ENCODE measurements at regions not wholly inside any gene's neighbourhood (a gene's known extent, or its start where the extent isn't known, plus 50 kb on each side); places are given as distances from the start of the nearest gene placed in this dataset.

DNA sequence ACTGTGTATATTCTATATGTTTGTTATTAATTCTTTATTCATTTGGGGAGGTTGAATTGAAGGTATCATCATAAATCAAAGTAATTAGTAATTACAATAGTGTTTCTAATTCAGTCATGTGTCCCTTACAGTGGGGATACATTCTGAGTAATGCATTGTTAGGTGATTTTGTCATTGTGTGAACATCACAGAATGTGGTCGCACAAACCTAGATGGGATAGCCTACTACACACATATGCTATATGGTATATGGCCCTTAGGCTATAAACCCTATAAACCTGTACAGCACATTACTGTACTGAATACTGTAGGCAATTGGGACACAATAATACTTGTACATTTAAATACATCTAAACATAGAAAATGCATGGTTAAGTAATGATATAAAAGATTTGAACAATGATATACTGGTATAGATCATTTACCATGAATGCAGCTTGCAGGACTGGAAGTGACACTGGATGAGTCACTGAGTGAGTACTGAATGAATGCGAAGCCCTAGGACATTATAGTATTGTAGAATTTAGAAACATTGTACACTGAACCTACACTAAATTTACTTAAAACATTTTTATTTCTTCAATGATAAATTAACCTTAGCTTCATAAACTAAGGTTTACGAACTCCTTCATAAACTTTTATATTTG lies 936.2 kb upstream of the CHORDC1 start:
- Histone ChIP-seq H3K4me3 (no peak overlapping the region), H3K27ac (no peak overlapping the region)

DNA sequence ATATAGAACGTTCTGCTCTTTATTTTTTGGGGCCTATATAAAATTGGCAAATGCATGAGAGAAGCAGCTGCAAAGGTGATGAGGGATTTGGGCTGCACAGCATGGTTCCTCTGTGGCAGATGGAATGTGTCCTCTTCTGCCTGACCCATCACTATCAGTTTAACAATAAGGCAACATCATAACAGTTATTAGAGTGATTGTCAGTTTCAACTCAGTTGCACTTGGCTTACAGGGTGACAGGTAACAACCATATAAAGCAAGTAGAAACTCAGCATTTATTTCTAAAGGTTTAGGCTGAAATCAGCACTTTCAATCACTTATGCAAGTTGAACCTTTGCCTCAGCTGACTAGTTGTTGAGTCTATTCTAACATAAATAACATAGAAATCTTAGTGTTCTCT lies 935.4 kb upstream of the CHORDC1 start:
- Histone ChIP-seq H3K4me3 (no peak overlapping the region), H3K27ac (no peak overlapping the region)

DNA sequence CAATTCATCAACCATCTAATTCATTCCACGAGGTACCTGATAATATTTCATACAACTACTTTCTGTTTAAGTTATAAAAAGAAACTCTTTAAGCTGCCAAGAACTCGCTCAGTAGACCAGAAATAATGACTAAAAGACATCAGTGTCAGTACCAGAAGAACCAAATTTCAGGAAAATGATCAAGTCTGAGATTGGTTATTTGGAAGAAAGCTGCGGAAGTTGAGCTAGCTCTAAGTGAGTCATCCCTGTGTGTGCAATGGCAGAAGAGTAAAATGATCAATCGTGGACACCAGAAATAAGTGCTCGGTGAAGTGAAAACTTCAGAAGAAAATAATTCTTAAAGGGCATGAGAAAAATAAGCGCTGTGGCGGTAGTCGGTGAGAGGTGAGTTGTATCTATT lies 933.2 kb upstream of the CHORDC1 start:
- Histone ChIP-seq H3K4me3 (no peak overlapping the region), H3K27ac (no peak overlapping the region)

DNA sequence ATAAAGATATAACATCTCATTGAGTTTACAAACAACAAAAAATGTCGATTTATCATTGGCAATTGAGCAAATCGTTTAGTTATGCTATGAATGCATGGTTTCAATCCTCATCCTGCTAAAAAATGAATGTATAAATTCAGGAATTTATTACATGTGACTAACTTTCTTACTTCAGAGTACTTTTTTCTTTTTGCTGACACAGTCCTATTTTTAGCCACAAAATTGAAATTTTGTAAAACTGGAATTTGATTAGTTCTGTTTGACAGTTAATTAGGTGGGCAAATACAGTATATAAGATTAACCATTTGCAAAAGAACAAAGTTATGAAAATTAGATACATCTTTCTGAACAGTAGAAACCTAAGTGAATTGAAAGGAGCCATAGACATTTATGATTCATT lies 925.0 kb upstream of the CHORDC1 start:
- H3K27ac ChIP-seq: no peak overlapping the region

DNA sequence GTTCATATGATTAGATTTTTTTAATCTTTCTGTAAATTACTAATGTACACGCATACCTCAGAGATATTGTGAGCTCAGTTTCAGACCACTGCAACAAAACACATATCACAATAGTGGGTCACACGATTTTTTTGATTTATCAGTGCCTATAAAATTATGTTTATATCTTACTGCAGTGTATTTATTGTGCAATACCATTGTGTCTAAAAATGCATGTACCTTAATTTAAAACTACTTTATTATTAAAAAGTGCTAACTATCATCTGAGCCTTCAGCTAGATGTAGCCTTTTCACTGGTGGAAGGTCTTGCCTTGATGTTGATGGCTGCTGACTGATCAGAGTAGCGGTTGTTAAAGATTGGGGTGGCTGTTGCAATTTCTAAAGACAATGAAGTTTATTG lies 918.8 kb upstream of the CHORDC1 start:
- Histone ChIP-seq H3K27ac (no peak overlapping the region), H3K4me3 (no peak overlapping the region)

More for the DNA sequence above, 925.0 kb upstream of the CHORDC1 start:
- no peak overlapping the region for H3K4me3 ChIP-seq

DNA sequence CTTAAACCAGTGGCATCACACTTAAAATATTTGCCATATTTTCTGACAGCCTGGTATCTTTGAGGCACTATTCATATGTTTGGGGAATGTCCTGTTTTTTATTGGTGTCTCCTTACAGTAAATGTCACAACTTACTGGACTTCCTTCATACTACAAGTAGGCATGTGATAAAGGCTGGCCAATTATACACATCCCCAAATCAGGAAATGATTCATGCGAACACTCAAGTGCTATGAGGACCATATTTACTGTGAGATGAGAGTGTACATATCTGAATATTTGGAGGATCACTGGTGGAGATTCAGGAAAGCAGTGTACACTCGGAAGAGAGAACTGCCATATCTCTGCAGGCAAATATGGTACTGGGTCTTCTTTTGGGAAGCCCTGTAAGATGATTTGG lies 913.8 kb upstream of the CHORDC1 start:
- H3K4me3 ChIP-seq: no peak overlapping the region

DNA sequence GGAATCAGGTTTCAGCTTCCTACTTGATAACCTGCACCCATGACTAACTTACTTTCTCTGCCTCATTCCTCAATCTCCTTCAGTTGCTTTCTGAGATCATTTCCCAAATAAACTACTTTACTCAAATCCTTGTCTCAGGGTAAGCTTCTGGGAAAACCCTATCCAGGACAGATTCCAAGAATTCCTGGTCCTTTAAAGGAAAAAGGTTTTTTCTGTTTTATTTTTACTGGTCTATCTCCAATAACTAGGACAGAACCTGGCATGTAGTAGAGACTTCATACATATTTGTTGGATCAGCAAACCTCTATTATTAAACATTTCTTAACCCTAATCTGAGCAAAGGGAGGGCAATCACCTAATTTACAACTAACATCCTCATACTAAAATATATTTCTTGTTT lies 910.5 kb upstream of the CHORDC1 start:
- Histone ChIP-seq H3K27ac (no peak overlapping the region), H3K4me3 (no peak overlapping the region)

More for the DNA sequence above, 913.8 kb upstream of the CHORDC1 start:
- H3K27ac ChIP-seq: no peak overlapping the region

DNA sequence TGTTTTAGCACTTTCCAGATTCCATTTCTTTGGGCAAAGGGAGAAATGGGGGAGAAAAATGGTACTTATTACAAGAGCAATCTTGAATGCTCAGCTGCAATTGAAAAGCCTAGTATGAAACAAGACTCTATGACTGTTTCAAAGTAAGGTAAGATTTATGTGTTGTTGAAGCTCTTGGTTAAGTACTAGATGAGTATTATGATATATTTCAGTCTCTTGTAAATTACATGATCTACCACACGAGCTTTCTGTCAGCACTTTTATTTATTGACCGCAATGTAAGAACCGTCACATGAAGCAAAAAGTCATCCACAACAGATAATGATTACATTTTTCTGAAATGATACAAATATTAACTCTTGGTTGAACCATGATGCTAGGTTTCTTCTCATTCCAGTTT lies 906.7 kb upstream of the CHORDC1 start:
- no peak overlapping the region for H3K27ac ChIP-seq
- no peak overlapping the region for H3K4me3 ChIP-seq

DNA sequence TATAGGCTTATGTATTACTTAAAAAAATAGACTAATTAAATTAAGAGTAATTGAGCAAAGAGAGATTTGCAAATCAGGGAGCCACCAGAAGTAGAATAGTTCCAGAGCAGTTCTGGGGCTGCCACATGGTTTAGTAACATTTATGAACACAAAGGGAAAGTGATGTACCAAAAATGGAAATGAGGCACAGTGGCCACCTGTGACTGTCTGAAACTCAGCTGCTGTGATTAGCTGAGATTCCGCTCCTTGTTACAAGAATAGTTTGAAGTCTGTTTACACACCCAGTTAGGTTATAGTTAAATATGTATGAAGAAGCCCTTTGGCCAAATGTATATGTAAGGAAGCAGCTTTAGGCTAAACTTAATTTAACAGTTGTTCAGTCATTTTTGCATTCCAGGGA lies 901.5 kb upstream of the CHORDC1 start:
- Histone ChIP-seq H3K4me3 (no peak overlapping the region), H3K27ac (no peak overlapping the region)

DNA sequence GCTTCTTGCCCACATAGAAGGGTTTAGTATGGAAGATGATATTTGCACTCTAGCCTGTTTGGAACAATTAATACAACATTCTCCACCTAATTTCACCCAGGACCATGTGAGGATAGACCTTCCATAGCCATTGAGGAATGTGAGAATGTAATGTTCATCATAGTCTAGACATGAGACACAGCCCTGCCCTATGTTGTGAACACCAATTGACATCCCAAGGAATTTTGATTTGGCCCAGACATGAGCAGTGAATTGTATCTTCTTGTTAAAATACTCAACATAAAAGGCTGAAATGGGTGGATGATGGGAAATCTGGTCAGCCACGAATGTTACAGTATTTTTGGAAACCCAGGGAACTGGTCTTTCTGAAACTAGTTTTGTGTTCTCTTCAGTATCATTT lies 892.3 kb upstream of the CHORDC1 start:
- Histone ChIP-seq H3K27ac (no peak overlapping the region), H3K4me3 (no peak overlapping the region)

DNA sequence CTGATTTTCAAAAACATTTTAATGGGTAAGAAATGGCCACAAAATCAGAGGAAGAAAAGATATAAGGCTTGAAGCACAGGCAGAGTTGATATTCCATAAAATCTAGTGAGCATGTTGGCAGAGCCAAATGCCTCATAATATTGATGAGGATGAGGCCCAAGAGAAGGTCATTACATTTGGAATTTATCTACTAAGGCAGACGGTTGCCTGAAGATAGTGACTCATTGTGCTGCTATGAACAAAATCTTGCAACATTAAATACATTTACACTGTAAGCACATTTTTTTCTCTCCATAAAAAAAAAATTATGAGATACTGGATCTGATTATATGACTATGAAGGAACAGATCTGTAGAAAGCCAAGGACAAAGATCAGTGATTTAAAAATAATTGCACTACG lies 881.4 kb upstream of the CHORDC1 start:
- Histone ChIP-seq H3K27ac (no peak overlapping the region), H3K4me3 (no peak overlapping the region)

DNA sequence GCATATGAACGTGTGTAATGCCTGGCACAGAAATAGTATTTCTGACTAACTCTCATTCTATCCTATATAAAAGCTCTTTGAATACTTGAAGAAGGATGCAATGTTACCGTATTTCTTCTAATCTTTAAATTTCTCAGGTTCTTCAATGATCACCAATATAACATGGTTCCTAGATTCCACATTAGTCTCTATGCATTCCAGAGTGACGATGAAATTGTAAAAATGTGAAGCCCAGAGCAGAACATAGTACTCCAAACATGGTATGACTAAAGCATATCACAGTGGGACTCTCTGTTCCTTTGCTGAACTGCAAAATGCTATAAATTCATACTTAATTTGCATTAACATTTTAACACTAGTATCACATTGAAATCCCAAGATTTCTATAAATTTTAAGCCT lies 877.6 kb upstream of the CHORDC1 start:
- no peak overlapping the region for H3K27ac ChIP-seq
- H3K4me3 ChIP-seq: no peak overlapping the region

DNA sequence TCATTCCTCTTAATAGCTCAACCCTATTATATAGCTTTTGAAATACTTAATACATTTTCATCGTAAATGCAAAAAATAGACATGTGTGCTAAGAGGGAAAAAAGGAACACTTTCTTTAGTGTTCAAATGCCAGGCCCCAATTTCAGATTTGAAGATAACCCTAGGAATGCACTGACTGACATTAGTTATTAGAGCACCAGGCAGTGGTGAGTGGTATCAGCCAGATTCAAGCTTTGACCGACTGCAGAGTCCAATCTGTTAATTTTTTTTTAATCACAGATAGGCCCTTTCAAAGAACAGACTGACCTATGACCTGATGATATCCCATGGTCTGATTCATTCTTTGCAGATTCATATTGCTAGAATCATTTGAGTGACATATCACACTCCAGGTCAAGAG lies 874.2 kb upstream of the CHORDC1 start:
- no peak overlapping the region for H3K4me3 ChIP-seq

DNA sequence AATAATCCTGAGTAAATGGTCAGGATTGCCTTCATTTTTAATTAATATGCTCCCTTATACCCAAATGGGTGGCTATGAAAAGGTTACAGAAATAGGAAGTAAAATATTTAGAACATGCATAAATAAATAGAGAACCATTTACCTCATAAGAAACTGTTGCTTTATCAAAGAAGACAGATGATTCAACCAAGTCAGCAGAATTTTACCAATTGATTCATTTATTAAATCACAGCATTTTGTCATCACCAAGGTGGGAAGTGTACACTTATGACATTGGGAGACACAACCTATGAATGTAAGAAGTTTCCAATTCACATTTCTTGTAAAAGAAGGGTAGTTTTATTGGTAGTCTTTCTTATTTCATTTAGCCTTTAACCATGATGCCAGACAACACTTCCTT lies 870.3 kb upstream of the CHORDC1 start:
- H3K27ac ChIP-seq: no peak overlapping the region
- no peak overlapping the region for H3K4me3 ChIP-seq

More for the DNA sequence above, 874.2 kb upstream of the CHORDC1 start:
- no peak overlapping the region for H3K27ac ChIP-seq

DNA sequence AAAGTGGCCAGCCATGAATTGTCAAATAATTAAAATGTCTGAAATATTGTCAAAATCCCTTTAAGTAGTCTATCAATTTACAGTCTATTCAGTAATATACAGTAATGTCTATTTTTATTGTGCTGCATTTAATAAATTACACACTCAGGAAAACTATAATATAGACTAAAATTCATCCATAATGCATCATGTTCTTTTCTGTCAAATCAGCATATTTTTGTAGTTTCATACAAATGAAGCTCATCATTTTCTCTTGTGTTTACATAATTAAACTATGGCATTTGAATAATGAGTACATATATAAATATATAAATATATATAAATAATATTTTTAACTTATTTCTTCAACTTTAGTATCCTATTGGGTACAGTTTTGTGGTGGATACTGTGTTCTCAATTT lies 868.7 kb upstream of the CHORDC1 start:
- H3K4me3 ChIP-seq: no peak overlapping the region

DNA sequence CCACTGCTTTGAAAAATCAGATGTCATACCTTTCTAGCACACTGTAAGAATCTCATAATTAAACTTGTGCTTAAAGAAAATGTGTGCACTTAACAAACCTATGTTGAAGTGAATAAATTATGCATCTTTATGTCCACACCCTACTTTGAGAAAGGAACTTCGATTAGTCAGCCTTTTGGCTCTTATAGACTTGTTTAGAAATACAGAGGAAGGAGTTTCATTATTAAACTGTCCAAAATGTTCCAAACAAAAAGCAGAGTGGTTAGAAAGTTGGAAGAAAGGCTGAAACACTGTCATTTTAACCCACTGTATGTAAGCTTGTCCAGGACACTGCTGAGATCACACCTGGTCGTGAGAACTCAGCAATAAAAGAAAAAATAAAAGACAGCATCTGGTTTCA lies 863.2 kb upstream of the CHORDC1 start:
- Histone ChIP-seq H3K4me3 (no peak overlapping the region), H3K27ac (no peak overlapping the region)

More for the DNA sequence above, 868.7 kb upstream of the CHORDC1 start:
- no peak overlapping the region for H3K27ac ChIP-seq

DNA sequence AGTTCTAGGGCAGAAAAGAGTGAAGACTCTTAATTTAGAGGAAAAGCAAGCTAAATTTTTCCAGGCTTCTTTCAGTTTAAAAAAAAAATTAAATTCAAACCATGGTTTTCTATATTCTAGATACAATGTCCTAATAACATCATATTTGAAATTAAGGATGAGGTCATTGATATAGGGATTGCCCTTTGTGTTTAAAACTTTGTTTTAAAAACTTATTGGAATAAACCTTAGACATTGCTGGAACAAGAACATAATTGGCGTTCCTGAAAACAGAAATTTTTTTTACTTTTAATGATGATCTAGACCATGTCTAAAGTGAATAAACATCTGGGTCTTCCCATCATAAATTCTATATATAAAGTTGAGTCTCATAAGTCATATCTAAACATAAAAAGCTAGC lies 859.4 kb upstream of the CHORDC1 start:
- Histone ChIP-seq H3K27ac (no peak overlapping the region), H3K4me3 (no peak overlapping the region)

DNA sequence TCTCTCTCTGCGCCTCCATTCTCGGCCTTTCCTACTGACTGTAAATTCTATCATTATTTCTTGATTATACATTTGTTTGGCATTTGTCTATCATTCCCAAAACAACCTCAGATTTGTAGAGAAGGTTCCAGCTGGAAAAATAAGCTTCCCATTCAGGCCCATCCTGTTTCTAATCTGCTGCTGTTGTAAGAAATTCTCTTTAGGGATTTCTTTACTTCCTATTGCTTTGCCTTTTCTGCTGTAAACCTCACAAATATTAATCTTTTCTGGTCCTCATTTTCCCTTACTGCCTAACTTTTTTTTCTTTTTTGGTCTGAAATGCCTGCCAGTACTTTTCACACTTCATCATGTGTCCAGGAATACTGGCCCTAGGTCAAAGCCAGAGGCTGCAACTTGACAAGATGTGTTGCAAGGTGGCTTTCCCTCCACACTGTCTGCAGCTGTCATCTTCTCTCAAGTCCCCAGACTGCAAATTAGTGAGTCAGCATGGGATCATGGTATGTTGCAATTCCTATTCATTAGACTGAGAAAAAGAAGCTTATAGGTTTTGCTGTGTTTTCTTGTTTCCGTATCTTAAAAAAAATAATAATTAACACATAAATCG lies 858.7 kb upstream of the CHORDC1 start:
- Histone ChIP-seq H3K4me3 (no peak overlapping the region), H3K27ac (no peak overlapping the region)

DNA sequence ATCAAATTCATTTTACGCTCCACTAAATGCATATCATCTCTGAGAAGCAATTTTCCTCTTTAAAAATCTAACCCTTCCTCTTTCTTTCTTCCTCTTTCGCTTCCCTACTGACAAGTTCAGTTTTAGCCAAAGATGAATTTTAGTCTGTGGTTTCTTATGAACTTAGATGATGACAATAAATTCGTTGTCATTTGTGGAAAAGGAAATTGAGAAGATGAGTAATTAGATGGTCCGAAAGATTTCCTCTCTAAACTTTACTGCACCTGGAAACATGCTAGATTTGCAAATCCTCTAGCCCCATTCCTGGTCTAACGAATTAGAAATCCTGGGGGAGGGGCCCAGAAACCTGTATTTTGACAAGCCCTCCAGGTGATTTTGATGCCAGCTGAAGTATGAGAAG lies 855.4 kb upstream of the CHORDC1 start:
- H3K4me3 ChIP-seq: no peak overlapping the region
- no peak overlapping the region for H3K27ac ChIP-seq

DNA sequence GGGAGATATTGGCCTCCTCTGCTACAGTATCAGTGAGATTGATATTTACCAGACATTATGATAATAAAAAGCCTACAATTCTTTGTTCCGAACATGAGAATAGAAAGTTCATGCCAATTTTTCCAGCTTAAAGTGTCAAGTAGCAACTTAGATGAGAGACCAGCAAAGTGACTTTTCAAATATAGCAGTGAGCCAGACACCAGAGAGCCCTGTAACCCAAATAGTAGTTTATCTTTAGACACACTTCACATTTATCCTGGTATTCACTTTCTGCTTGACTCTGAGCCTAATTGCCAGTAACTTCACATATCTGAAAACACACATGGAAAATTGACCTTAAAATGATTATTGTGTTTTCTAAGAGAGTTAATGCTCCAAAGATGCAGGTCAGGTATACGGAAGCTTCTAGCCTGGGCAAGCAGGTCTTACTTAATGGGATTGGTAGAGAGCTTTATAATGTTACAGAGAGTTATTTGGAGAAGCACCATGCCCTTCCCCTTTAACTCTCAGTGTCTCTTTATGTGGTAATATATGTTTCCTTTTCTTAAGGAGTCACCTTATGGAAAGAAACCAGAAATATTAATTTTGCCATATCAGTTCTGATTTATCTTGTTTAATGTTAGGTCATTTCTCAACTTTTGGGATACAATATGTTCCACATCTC lies 852.3 kb upstream of the CHORDC1 start:
- Histone ChIP-seq H3K4me3 (no peak overlapping the region), H3K27ac (no peak overlapping the region)

DNA sequence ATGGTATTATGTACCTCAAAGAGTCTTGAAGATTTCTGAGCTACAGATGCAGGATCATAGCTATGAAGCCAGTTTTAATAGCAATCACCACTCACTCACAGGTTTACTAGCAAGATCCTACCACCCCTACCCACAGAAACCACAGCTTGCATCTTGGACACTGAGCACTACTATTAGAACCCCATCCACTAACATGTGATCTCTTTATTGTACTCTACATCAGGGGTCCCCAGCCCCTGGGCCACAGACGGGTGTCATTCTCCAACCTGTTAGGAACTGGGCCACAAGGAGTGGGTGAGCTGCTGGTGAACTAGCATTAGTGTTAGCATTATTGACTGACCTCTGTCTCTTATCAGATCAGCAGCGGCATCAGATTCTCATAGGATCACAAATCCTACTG lies 844.8 kb upstream of the CHORDC1 start:
- no peak overlapping the region for H3K27ac ChIP-seq
- H3K4me3 ChIP-seq: no peak overlapping the region

Data from skin epidermis (tissue), 12 donors.